ENCODE measurements at regions not wholly inside any gene's neighbourhood (a gene's known extent, or its start where the extent isn't known, plus 50 kb on each side); places are given as distances from the start of the nearest gene placed in this dataset.
"Not testable (repeated sequence)": the region's sequence is repeated elsewhere in the genome, so short reads cannot be mapped to it uniquely, and the experiment has no call there.

DNA sequence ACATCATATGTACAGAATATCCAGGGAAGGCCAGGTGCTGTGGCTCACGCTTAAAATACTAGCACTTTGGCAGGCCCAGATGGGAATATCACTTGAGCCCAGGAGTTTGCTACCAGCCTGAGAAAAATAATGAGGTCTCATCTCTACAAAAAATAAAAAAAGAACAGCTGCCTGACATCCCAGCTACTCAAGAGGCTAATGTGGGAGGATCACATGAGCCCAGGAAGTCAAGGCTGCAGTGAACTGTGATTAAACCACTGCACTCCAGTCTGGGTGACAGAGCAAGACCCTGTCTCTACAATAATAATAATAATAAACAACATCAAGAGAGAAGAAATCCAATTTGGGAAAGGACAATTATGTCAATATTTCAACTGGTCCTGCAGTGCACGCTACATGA lies 1433.9 kb downstream of the CDY2B start:
- Mint-ChIP-seq H3K27me3 (ENCODE audit: low read depth in 3 of 3) (no peaks in the 10 kb centered on the region), H3K4me3 (no peak overlapping the region), H3K27ac (no peak overlapping the region), H3K9me3 (no peaks in the 10 kb centered on the region), H3K36me3 (no peaks in the 10 kb centered on the region), H3K4me1 (no peaks in the 10 kb centered on the region)
- Histone ChIP-seq H4K20me1 (ENCODE audit: insufficient read depth, low read length) (no peaks in the 10 kb centered on the region), H3K79me2 (ENCODE audit: insufficient read depth, low read length) (no peaks in the 10 kb centered on the region), H3K4me3 (replicated peaks in 1 of 3; ENCODE audit: low read depth in 2 of 3, low read length in 3 of 3) (no peak overlapping the region), H3K27ac (ENCODE audit: low read depth in 1 of 2, low read length in 2 of 2) (no peak overlapping the region), H3K36me3 (replicated peaks in 1 of 2; ENCODE audit: control insufficient read depth in 1 of 2, insufficient read depth in 2 of 2, low read length in 2 of 2) (no peaks in the 10 kb centered on the region), H3K4me2 (replicated peaks; ENCODE audit: extremely low read depth, low read length, poor library complexity, severe bottlenecking) (no peak overlapping the region), H3K9me3 (replicated peaks in 1 of 2; ENCODE audit: control insufficient read depth in 1 of 2, insufficient read depth in 1 of 2, low read length in 2 of 2) (no peaks in the 10 kb centered on the region), H3K9ac (ENCODE audit: insufficient read depth, low read length, poor library complexity, severe bottlenecking) (no peak overlapping the region), H3K4me1 (ENCODE audit: control insufficient read depth in 1 of 2, insufficient read depth in 2 of 2, low read length in 2 of 2) (no peaks in the 10 kb centered on the region), H2AFZ (ENCODE audit: insufficient read depth, low read depth, low read length, poor library complexity, severe bottlenecking) (no peak overlapping the region), H3K27me3 (ENCODE audit: control insufficient read depth in 2 of 2, insufficient read depth in 2 of 2, low read length in 2 of 2) (no peaks in the 10 kb centered on the region)
- TF ChIP-seq, protein P1, sequence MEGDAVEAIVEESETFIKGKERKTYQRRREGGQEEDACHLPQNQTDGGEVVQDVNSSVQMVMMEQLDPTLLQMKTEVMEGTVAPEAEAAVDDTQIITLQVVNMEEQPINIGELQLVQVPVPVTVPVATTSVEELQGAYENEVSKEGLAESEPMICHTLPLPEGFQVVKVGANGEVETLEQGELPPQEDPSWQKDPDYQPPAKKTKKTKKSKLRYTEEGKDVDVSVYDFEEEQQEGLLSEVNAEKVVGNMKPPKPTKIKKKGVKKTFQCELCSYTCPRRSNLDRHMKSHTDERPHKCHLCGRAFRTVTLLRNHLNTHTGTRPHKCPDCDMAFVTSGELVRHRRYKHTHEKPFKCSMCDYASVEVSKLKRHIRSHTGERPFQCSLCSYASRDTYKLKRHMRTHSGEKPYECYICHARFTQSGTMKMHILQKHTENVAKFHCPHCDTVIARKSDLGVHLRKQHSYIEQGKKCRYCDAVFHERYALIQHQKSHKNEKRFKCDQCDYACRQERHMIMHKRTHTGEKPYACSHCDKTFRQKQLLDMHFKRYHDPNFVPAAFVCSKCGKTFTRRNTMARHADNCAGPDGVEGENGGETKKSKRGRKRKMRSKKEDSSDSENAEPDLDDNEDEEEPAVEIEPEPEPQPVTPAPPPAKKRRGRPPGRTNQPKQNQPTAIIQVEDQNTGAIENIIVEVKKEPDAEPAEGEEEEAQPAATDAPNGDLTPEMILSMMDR (IDR thresholded peaks at IDR 0.05), result no peak
- no peak for DNase-seq
- no CpG with 5 or more reads among the region's 2 CpGs for WGBS (ENCODE audit: insufficient coverage)
- intact Hi-C loops (cut with micrococcal nuclease), result no loop called here

- H3K9me3 Mint-ChIP-seq; H3K4me1 Mint-ChIP-seq; H3K79me2 ChIP-seq (ENCODE audit: insufficient read depth, low read length); H3K36me3 ChIP-seq (replicated peaks in 1 of 2; ENCODE audit: control insufficient read depth in 1 of 2, insufficient read depth in 2 of 2, low read length in 2 of 2); DNase-seq; H3K4me2 ChIP-seq (replicated peaks; ENCODE audit: extremely low read depth, low read length, poor library complexity, severe bottlenecking); H3K27ac Mint-ChIP-seq; H3K27me3 ChIP-seq (ENCODE audit: control insufficient read depth in 2 of 2, insufficient read depth in 2 of 2, low read length in 2 of 2); H2AFZ ChIP-seq (ENCODE audit: insufficient read depth, low read depth, low read length, poor library complexity, severe bottlenecking); H3K4me3 ChIP-seq (replicated peaks in 1 of 3; ENCODE audit: low read depth in 2 of 3, low read length in 3 of 3); intact Hi-C loops (cut with micrococcal nuclease); H3K4me3 Mint-ChIP-seq; H3K9me3 ChIP-seq (replicated peaks in 1 of 2; ENCODE audit: control insufficient read depth in 1 of 2, insufficient read depth in 1 of 2, low read length in 2 of 2); H3K27me3 Mint-ChIP-seq (ENCODE audit: low read depth in 3 of 3); H3K36me3 Mint-ChIP-seq; H3K4me1 ChIP-seq (ENCODE audit: control insufficient read depth in 1 of 2, insufficient read depth in 2 of 2, low read length in 2 of 2); H3K27ac ChIP-seq (ENCODE audit: low read depth in 1 of 2, low read length in 2 of 2); H3K9ac ChIP-seq (ENCODE audit: insufficient read depth, low read length, poor library complexity, severe bottlenecking); H4K20me1 ChIP-seq (ENCODE audit: insufficient read depth, low read length): not testable (repeated sequence)
- no CpG with 5 or more reads among the region's 2 CpGs for WGBS (ENCODE audit: insufficient coverage)
These were observed 1470.7 kb downstream of the CDY2B start for GRCh38 chrY:16409206-16409923.

DNA sequence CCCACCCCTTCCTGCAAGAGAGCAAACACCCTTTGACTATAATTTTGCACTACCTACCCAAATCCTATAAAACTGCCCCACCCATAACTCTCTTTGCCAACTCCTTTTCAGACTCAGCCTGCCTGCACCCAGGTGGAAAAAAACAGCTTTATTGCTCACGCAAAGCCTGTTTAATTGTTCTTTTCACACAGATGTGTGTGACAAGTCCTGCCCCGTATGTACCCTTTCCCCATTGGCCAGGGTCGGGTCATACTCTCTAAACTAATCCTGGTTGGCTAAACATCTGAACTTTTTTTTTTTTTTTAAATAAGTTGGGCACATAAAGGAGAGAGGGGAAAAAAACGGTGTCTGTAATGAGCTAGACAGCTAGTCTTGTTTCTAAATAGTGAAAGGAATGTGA lies 1500.6 kb downstream of the CDY2B start:
- H3K27ac ChIP-seq (ENCODE audit: low read depth in 1 of 2, low read length in 2 of 2); H3K79me2 ChIP-seq (ENCODE audit: insufficient read depth, low read length); H3K4me3 Mint-ChIP-seq; H3K27me3 ChIP-seq (ENCODE audit: control insufficient read depth in 2 of 2, insufficient read depth in 2 of 2, low read length in 2 of 2); H3K9me3 Mint-ChIP-seq; intact Hi-C loops (cut with micrococcal nuclease); H2AFZ ChIP-seq (ENCODE audit: insufficient read depth, low read depth, low read length, poor library complexity, severe bottlenecking); DNase-seq; H3K4me1 Mint-ChIP-seq; H3K27ac Mint-ChIP-seq; H3K36me3 ChIP-seq (replicated peaks in 1 of 2; ENCODE audit: control insufficient read depth in 1 of 2, insufficient read depth in 2 of 2, low read length in 2 of 2); H4K20me1 ChIP-seq (ENCODE audit: insufficient read depth, low read length); H3K9ac ChIP-seq (ENCODE audit: insufficient read depth, low read length, poor library complexity, severe bottlenecking); H3K36me3 Mint-ChIP-seq; H3K4me3 ChIP-seq (replicated peaks in 1 of 3; ENCODE audit: low read depth in 2 of 3, low read length in 3 of 3); H3K27me3 Mint-ChIP-seq (ENCODE audit: low read depth in 3 of 3); H3K4me2 ChIP-seq (replicated peaks; ENCODE audit: extremely low read depth, low read length, poor library complexity, severe bottlenecking); H3K9me3 ChIP-seq (replicated peaks in 1 of 2; ENCODE audit: control insufficient read depth in 1 of 2, insufficient read depth in 1 of 2, low read length in 2 of 2); H3K4me1 ChIP-seq (ENCODE audit: control insufficient read depth in 1 of 2, insufficient read depth in 2 of 2, low read length in 2 of 2): not testable (repeated sequence)
- no CpG with 5 or more reads among the region's 4 CpGs for WGBS (ENCODE audit: insufficient coverage)

DNA sequence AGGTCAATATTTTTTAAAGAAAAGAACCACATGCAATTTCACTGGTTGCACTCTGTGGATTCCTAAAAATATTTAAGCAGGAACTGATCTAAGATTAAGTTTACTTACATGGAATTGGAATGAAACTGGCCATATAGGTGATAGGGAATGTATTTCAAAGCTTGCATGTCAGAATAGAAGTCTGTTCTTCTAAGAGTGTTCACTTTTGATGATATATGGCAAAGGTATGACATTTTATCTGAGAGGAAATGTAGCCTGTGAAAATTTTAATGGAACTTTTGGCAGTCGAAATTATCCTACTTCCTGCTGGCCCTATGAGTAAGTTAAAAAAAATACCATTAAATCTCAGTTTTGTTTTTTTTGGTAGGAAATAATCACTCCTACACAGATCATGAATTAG lies 1538.4 kb downstream of the CDY2B start:
- H4K20me1 ChIP-seq (ENCODE audit: insufficient read depth, low read length); H3K79me2 ChIP-seq (ENCODE audit: insufficient read depth, low read length); H3K36me3 Mint-ChIP-seq; H2AFZ ChIP-seq (ENCODE audit: insufficient read depth, low read depth, low read length, poor library complexity, severe bottlenecking); H3K36me3 ChIP-seq (replicated peaks in 1 of 2; ENCODE audit: control insufficient read depth in 1 of 2, insufficient read depth in 2 of 2, low read length in 2 of 2); H3K4me1 ChIP-seq (ENCODE audit: control insufficient read depth in 1 of 2, insufficient read depth in 2 of 2, low read length in 2 of 2); H3K9me3 ChIP-seq (replicated peaks in 1 of 2; ENCODE audit: control insufficient read depth in 1 of 2, insufficient read depth in 1 of 2, low read length in 2 of 2); H3K27me3 Mint-ChIP-seq (ENCODE audit: low read depth in 3 of 3); H3K27ac Mint-ChIP-seq; H3K4me1 Mint-ChIP-seq; H3K27me3 ChIP-seq (ENCODE audit: control insufficient read depth in 2 of 2, insufficient read depth in 2 of 2, low read length in 2 of 2); H3K9ac ChIP-seq (ENCODE audit: insufficient read depth, low read length, poor library complexity, severe bottlenecking); H3K27ac ChIP-seq (ENCODE audit: low read depth in 1 of 2, low read length in 2 of 2); H3K9me3 Mint-ChIP-seq; H3K4me2 ChIP-seq (replicated peaks; ENCODE audit: extremely low read depth, low read length, poor library complexity, severe bottlenecking); H3K4me3 ChIP-seq (replicated peaks in 1 of 3; ENCODE audit: low read depth in 2 of 3, low read length in 3 of 3); H3K4me3 Mint-ChIP-seq; DNase-seq; intact Hi-C loops (cut with micrococcal nuclease): not testable (repeated sequence)
- WGBS (ENCODE audit: insufficient coverage), result no CpG with 5 or more reads among the region's 1 CpG
